Liver (tissue), 8 donors: ENCODE measurements at regions not wholly inside any gene's neighbourhood (a gene's known extent, or its start where the extent isn't known, plus 50 kb on each side); places are given as distances from the start of the nearest gene placed in this dataset.

ENCODE experiments used
- DNase-seq: peaks from one replicate; pipeline ENCODE4 v3.0.0-alpha.2; 2017; ENCODE audit warnings: low spot score
- H3K27ac ChIP-seq, 2 donors: one replicate each; pipeline ENCODE4 v1.7.0; 2013; ENCODE audit warnings: inconsistent platforms in 2 of 2, low read length in 2 of 2, control low read depth in 1 of 2, low read depth in 1 of 2, mild to moderate bottlenecking in 1 of 2
- H3K27me3 ChIP-seq, 4 donors: one replicate each; pipeline versions ENCODE4 v1.6.1 to v1.7.0; 2013; ENCODE audit warnings: low read length in 3 of 4, inconsistent platforms in 1 of 4, mild to moderate bottlenecking in 1 of 4, moderate library complexity in 1 of 4; ENCODE audit not compliant: control insufficient read depth in 4 of 4, insufficient read depth in 4 of 4
- H3K36me3 ChIP-seq, 4 donors: one replicate each; pipeline versions ENCODE4 v1.6.1 to v1.7.0; 2013; ENCODE audit warnings: low read length in 3 of 4, mild to moderate bottlenecking in 3 of 4, low read depth in 1 of 4, moderate library complexity in 1 of 4; ENCODE audit not compliant: control insufficient read depth in 4 of 4, insufficient read depth in 3 of 4
- H3K4me1 ChIP-seq, 4 donors: one replicate each; pipeline versions ENCODE4 v1.6.1 to v1.7.0; 2013; ENCODE audit warnings: low read length in 3 of 4, mild to moderate bottlenecking in 3 of 4, moderate library complexity in 1 of 4; ENCODE audit not compliant: control insufficient read depth in 4 of 4, insufficient read depth in 4 of 4
- H3K4me3 ChIP-seq, 3 donors: one replicate each; pipeline versions ENCODE4 v1.6.1 to v1.7.0; 2013; ENCODE audit warnings: low read length in 3 of 3, control low read depth in 1 of 3, low read depth in 1 of 3, mild to moderate bottlenecking in 1 of 3
- H3K9ac ChIP-seq, 2 donors: one replicate each; pipeline ENCODE4 v1.7.0; 2013; ENCODE audit warnings: low read length in 2 of 2, mild to moderate bottlenecking in 2 of 2, moderate library complexity in 2 of 2, control low read depth in 1 of 2, low read depth in 1 of 2
- H3K9me3 ChIP-seq, 4 donors: one replicate each; pipeline versions ENCODE4 v1.6.1 to v1.7.0; 2013; ENCODE audit warnings: low read length in 3 of 4; ENCODE audit not compliant: control insufficient read depth in 4 of 4
- EGR1 ChIP-seq, 2 donors: IDR thresholded peaks; 2 replicates each; pipeline ENCODE4 v1.6.1; 2016 to 2018; ENCODE audit warnings: antibody characterized with exemption in 2 of 2, low read depth in 2 of 2
- FOXA1 ChIP-seq: IDR thresholded peaks from 2 replicates; pipeline ENCODE4 v1.6.1; 2016; ENCODE audit warnings: antibody characterized with exemption
- FOXA2 ChIP-seq: IDR thresholded peaks from 2 replicates; pipeline ENCODE4 v1.6.1; 2016; ENCODE audit warnings: antibody characterized with exemption
- GABPA ChIP-seq, 2 donors: IDR thresholded peaks in 1 of 2; conservative IDR thresholded peaks in 1 of 2; 2 replicates each; pipeline ENCODE4 v1.6.1; 2016; ENCODE audit warnings: antibody characterized with exemption in 2 of 2, mild to moderate bottlenecking in 1 of 2, moderate library complexity in 1 of 2
- HNF4A ChIP-seq, 2 donors: conservative IDR thresholded peaks; 2 replicates each; pipeline ENCODE4 v1.6.1; 2016; ENCODE audit warnings: antibody characterized with exemption in 2 of 2, mild to moderate bottlenecking in 2 of 2
- HNF4G ChIP-seq: IDR thresholded peaks from 2 replicates; pipeline ENCODE4 v1.6.1; 2016; ENCODE audit warnings: antibody characterized with exemption
- JUND ChIP-seq, 2 donors: IDR thresholded peaks; 2 replicates each; pipeline ENCODE4 v1.6.1; 2016; ENCODE audit warnings: antibody characterized with exemption in 2 of 2
- NR2F2 ChIP-seq: IDR thresholded peaks from 2 replicates; pipeline ENCODE4 v1.6.1; 2016; ENCODE audit warnings: antibody characterized with exemption
- RAD21 ChIP-seq, 2 donors: IDR thresholded peaks; 2 replicates each; pipeline ENCODE4 v1.6.1; 2016; ENCODE audit warnings: antibody characterized with exemption in 2 of 2, mild to moderate bottlenecking in 2 of 2
- RXRA ChIP-seq, 2 donors: IDR thresholded peaks; 2 replicates each; pipeline ENCODE4 v1.6.1; 2017 to 2018; ENCODE audit warnings: antibody characterized with exemption in 2 of 2, mild to moderate bottlenecking in 1 of 2
- SP1 ChIP-seq: IDR thresholded peaks from 2 replicates; pipeline ENCODE4 v1.6.1; 2018; ENCODE audit warnings: antibody characterized with exemption, mild to moderate bottlenecking
- TAF1 ChIP-seq: conservative IDR thresholded peaks from 2 replicates; pipeline ENCODE4 v1.6.1; 2016; ENCODE audit warnings: antibody characterized with exemption, mild to moderate bottlenecking
- YY1 ChIP-seq: IDR thresholded peaks from 2 replicates; pipeline ENCODE4 v1.6.1; 2016; ENCODE audit warnings: antibody characterized with exemption, mild to moderate bottlenecking
- WGBS: extraction: QIAGEN DNeasy Blood & Tissue Kit; methylation state at CpG from one replicate; pipeline ENCODE4 v1.1.7; 2013; 5-methylcytosine and 5-hydroxymethylcytosine counted together
- TF ChIP-seq, protein P1 (sequence below): IDR thresholded peaks from 2 replicates; pipeline ENCODE4 v1.6.1; 2016; ENCODE audit warnings: antibody characterized with exemption, mild to moderate bottlenecking
- TF ChIP-seq, protein P2 (sequence below): IDR thresholded peaks from 2 replicates; pipeline ENCODE4 v1.6.1; 2016; ENCODE audit warnings: antibody characterized with exemption
- TF ChIP-seq, protein P3 (sequence below): fragments of 150-350 bp; IDR thresholded peaks from 2 replicates; pipeline ENCODE4 v1.5.1; 2017; ENCODE audit warnings: improper control_type of control experiment, low read depth, low read length; ENCODE audit not compliant: missing input control
- TF ChIP-seq, protein P4 (sequence below): IDR thresholded peaks from 2 replicates; pipeline ENCODE4 v1.6.1; 2016; ENCODE audit warnings: antibody characterized with exemption
- TF ChIP-seq, protein P5 (sequence below): IDR thresholded peaks from 2 replicates; pipeline ENCODE4 v1.6.1; 2016; ENCODE audit warnings: antibody characterized with exemption
- donor health status: healthy.
- donor health status: healthy.
- donor health status: healthy.
- donor health status: healthy.
- donor health status: healthy.

DNA sequence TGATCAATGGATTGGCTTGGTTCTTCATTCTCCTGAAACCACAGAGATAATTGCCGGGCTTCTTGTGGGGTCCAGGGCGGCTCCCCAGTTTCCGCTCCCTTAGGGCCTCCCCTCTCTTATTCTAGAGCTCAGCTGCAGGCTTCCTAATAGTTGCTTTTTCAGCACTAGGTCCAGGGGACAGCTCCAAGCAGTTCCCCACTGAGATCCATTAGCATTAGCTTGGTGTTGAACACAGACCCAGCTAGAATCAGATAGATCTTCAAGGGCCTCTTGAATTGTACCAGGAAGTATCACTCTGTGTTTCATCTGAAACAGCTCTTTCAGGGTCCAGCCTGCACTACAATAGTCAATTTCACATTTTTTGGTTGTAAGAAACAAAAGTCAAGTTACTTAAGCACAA lies 238.7 kb downstream of the SEC23IP start:
- WGBS: 49% methylated on average over 3 of the region's 3 CpGs
- TF ChIP-seq, protein P1, sequence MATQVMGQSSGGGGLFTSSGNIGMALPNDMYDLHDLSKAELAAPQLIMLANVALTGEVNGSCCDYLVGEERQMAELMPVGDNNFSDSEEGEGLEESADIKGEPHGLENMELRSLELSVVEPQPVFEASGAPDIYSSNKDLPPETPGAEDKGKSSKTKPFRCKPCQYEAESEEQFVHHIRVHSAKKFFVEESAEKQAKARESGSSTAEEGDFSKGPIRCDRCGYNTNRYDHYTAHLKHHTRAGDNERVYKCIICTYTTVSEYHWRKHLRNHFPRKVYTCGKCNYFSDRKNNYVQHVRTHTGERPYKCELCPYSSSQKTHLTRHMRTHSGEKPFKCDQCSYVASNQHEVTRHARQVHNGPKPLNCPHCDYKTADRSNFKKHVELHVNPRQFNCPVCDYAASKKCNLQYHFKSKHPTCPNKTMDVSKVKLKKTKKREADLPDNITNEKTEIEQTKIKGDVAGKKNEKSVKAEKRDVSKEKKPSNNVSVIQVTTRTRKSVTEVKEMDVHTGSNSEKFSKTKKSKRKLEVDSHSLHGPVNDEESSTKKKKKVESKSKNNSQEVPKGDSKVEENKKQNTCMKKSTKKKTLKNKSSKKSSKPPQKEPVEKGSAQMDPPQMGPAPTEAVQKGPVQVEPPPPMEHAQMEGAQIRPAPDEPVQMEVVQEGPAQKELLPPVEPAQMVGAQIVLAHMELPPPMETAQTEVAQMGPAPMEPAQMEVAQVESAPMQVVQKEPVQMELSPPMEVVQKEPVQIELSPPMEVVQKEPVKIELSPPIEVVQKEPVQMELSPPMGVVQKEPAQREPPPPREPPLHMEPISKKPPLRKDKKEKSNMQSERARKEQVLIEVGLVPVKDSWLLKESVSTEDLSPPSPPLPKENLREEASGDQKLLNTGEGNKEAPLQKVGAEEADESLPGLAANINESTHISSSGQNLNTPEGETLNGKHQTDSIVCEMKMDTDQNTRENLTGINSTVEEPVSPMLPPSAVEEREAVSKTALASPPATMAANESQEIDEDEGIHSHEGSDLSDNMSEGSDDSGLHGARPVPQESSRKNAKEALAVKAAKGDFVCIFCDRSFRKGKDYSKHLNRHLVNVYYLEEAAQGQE: peak; percentile 98
- no peak for TF ChIP-seq FOXA1
- TF ChIP-seq, protein P2, sequence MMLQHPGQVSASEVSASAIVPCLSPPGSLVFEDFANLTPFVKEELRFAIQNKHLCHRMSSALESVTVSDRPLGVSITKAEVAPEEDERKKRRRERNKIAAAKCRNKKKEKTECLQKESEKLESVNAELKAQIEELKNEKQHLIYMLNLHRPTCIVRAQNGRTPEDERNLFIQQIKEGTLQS: no peak
- DNase-seq: no peak
- Histone ChIP-seq H3K4me1 (no peaks in the 10 kb centered on the region), H3K36me3 (no peaks in the 10 kb centered on the region), H3K4me3 (no peak overlapping the region), H3K9me3 (peaks cover 0 to 2% (median 0%) of the 10 kb centered on the region in 4 donors), H3K27me3 (peaks cover 0 to 6% (median 4%) of the 10 kb centered on the region in 4 donors), H3K27ac (no peak overlapping the region), H3K9ac (no peak overlapping the region)

DNA sequence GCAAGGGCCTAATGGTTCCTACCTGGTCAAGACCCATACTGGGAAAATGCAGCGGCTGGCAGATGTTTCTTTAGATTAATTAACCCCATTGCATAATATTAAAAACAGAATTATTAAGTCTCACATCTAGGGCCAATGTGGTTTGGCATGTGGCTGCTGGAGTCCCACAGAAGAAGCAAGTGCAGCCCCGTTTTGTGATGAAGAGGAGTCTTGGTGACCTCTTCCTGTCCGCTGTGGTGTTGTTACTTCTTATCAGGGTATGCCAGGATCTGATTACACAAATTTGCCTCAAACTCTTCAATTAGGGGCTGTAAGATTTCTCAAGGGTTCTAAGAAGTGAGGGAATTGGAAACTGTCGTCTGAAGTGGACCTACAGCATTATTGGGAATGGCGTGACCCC lies 240.3 kb downstream of the SEC23IP start:
- no peaks in the 10 kb centered on the region for H3K4me1 ChIP-seq
- DNase-seq: no peak
- 56% methylated on average over 5 of the region's 5 CpGs for WGBS
- H3K9me3 ChIP-seq: peaks cover 0 to 2% (median 0%) of the 10 kb centered on the region in 4 donors
- H3K9ac ChIP-seq: no peak overlapping the region
- peaks cover 0 to 3% (median under 1%) of the 10 kb centered on the region in 4 donors for H3K27me3 ChIP-seq
- no peak overlapping the region for H3K4me3 ChIP-seq
- TF ChIP-seq, protein P1: no peak
- no peak for TF ChIP-seq HNF4A (conservative IDR thresholded peaks at IDR 0.05)
- no peak for TF ChIP-seq RAD21 (IDR thresholded peaks at IDR 0.05)
- TF ChIP-seq EGR1 (IDR thresholded peaks at IDR 0.05; ENCODE audit: low read depth in 2 of 2): no peak
- TF ChIP-seq JUND (IDR thresholded peaks at IDR 0.05): no peak
- TF ChIP-seq TAF1: no peak
- no peak for TF ChIP-seq SP1
- no peak for TF ChIP-seq RXRA (IDR thresholded peaks at IDR 0.05)
- TF ChIP-seq, protein P3, sequence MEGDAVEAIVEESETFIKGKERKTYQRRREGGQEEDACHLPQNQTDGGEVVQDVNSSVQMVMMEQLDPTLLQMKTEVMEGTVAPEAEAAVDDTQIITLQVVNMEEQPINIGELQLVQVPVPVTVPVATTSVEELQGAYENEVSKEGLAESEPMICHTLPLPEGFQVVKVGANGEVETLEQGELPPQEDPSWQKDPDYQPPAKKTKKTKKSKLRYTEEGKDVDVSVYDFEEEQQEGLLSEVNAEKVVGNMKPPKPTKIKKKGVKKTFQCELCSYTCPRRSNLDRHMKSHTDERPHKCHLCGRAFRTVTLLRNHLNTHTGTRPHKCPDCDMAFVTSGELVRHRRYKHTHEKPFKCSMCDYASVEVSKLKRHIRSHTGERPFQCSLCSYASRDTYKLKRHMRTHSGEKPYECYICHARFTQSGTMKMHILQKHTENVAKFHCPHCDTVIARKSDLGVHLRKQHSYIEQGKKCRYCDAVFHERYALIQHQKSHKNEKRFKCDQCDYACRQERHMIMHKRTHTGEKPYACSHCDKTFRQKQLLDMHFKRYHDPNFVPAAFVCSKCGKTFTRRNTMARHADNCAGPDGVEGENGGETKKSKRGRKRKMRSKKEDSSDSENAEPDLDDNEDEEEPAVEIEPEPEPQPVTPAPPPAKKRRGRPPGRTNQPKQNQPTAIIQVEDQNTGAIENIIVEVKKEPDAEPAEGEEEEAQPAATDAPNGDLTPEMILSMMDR: no peak
- TF ChIP-seq, protein P2: no peak
- TF ChIP-seq, protein P4, sequence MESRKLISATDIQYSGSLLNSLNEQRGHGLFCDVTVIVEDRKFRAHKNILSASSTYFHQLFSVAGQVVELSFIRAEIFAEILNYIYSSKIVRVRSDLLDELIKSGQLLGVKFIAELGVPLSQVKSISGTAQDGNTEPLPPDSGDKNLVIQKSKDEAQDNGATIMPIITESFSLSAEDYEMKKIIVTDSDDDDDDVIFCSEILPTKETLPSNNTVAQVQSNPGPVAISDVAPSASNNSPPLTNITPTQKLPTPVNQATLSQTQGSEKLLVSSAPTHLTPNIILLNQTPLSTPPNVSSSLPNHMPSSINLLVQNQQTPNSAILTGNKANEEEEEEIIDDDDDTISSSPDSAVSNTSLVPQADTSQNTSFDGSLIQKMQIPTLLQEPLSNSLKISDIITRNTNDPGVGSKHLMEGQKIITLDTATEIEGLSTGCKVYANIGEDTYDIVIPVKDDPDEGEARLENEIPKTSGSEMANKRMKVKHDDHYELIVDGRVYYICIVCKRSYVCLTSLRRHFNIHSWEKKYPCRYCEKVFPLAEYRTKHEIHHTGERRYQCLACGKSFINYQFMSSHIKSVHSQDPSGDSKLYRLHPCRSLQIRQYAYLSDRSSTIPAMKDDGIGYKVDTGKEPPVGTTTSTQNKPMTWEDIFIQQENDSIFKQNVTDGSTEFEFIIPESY: no peak
- no peak for TF ChIP-seq HNF4G
- no peak for TF ChIP-seq FOXA2
- TF ChIP-seq NR2F2: no peak
- no peak for TF ChIP-seq YY1
- no peak for TF ChIP-seq GABPA (IDR thresholded peaks at IDR 0.05 in 1 of 2, conservative IDR thresholded peaks at IDR 0.05 in 1 of 2)
- no peak for TF ChIP-seq FOXA1
- TF ChIP-seq, protein P5, sequence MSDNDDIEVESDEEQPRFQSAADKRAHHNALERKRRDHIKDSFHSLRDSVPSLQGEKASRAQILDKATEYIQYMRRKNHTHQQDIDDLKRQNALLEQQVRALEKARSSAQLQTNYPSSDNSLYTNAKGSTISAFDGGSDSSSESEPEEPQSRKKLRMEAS: no peak
- no peaks in the 10 kb centered on the region for H3K36me3 ChIP-seq
- no peak overlapping the region for H3K27ac ChIP-seq
